DMS153 treated with DMSO at 0.1 percent for 48 hours (cell line): ENCODE measurements at regions not wholly inside any gene's neighbourhood (a gene's known extent, or its start where the extent isn't known, plus 50 kb on each side); places are given as distances from the start of the nearest gene placed in this dataset.

Source experiments
- DNase-seq: peaks from one replicate; lab custom pipeline; 2025; ENCODE audit not compliant: unreplicated experiment; lab: John Stamatoyannopoulos, UW

GRCh38 chr4:37740546-37740945 is 54.4 kb upstream of the RELL1 start:
- no peak for DNase-seq

DNA sequence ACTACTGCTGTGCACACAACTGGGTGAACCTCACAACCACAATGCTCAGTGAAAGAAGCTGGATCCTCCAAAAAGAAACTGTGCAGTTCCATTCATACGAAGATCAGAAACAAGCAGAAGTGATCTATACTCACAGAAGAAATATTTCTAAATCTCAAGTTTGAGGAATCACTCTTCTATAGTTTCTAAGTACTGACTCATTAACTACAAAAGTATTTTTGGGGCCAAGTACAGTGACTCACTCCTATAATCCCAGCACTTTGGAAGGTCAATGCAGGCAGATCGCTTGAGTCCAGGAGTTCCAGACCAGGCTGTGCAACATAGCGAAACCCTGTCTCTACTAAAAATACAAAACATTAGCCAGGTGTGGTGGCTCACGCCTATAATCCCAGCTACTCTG is 51.3 kb upstream of the RELL1 start:
- DNase-seq, result no peak
